ENCODE measurements at regions not wholly inside any gene's neighbourhood (a gene's known extent, or its start where the extent isn't known, plus 50 kb on each side); places are given as distances from the start of the nearest gene placed in this dataset.
A peak's percentile ranks its signal among the peaks of the same experiment; 100 is the strongest.

DNA sequence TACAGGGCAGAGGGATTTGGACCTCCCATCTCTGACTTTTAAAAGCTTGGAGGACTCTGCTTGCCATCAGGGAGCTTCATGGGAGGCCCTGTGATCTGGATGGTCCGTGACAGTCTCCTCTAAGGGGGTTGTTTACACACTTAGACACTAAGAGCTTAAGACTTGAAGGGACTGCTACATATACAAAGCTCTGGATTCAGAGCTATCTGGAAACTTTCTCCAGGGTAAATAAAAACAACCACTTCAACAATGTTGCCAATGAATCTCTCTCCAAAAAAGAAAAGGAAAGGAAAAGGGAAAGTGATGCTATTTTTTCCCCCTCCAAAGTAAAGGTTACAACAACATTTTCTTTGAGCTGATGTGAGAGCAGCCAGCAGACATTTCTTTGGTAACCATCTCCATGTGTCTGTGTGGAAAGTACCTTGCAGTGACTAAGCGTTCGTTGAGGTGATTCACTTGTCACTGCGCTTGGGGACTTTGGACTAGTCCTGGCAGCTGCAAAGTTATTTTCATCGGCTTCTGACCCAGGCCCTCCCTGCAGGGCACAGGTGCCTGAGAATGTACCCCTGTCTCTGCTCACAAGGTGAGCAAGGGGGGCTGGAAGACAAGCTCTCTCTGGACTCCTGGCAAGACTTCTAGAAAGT is 262.1 kb upstream of the KLF4 start:
- no peaks in the 10 kb centered on the region for H3K36me3 ChIP-seq (ENCODE audit: control insufficient read depth in 2 of 2, insufficient read depth in 1 of 2, low read length in 2 of 2)
- no peak overlapping the region for H3K4me3 ChIP-seq (ENCODE audit: low read depth, low read length)
- H3K9me3 ChIP-seq (ENCODE audit: control insufficient read depth, insufficient read depth, low read depth, low read length): no peaks in the 10 kb centered on the region
- H3K4me1 ChIP-seq (ENCODE audit: control insufficient read depth, insufficient read depth, low read length): peaks cover 5% of the 10 kb centered on the region; the same call in 1 of the 2 replicates
- POLR2A ChIA-PET: no interaction called here
- CTCF ChIA-PET: no interaction called here
- peak; percentile 47; the same call in 1 of the 2 replicates for TF ChIP-seq PRDM1 (tag by site-specific recombination; IDR thresholded peaks at IDR 0.05)
- TF ChIP-seq GLIS1 (tag by site-specific recombination; IDR thresholded peaks at IDR 0.05): peak; percentile 45; the same call in 1 of the 2 replicates
- no peak for TF ChIP-seq ZNF341 (tag by site-specific recombination; IDR thresholded peaks at IDR 0.05; ENCODE audit: low read depth)
- H3K27ac ChIP-seq (ENCODE audit: extremely low read depth, low read depth, low read length): no peak overlapping the region

GRCh38 chr9:107750741-107751566 is 261.4 kb upstream of the KLF4 start:
- 0 out of 2 replicates have a peak overlapping the region, but pooled peaks have one; percentile 12 for H3K27ac ChIP-seq (ENCODE audit: extremely low read depth, low read depth, low read length)

DNA sequence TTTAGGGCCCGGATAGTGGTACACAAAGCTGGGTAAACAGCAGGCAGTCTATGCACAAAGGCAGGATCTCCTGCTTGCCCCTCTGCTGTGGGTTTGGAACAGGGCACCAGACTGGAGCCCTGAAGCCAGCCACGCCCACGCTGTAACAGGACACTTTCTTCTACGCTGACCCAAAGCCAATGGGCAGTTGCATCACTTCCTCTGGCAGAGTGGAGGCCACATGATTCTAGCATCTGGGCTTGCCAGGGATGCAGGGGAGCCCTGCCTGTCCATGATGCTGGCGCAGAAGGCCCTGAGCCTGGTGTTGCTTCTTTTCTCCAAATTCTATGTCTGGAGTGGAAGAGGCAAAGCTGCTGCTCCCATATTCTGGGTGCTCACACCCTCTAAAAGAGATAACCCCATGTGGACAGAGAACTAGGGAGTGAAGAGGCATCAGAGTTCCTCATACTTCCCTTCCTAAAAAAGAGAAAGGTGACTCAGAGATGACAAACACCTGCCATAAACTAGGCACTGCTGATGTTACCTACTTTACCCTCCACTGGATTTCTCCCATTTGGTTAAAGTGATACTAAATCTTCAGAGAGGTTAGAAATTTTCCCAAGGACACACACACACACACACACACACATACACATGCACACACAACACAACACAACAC is 260.3 kb upstream of the KLF4 start:
- Histone ChIP-seq H3K27ac (ENCODE audit: extremely low read depth, low read depth, low read length) (0 out of 2 replicates have a peak overlapping the region, but pooled peaks have one; percentile 20), H3K9me3 (ENCODE audit: control insufficient read depth, insufficient read depth, low read depth, low read length) (no peaks in the 10 kb centered on the region), H3K36me3 (ENCODE audit: control insufficient read depth in 2 of 2, insufficient read depth in 1 of 2, low read length in 2 of 2) (no peaks in the 10 kb centered on the region), H3K4me1 (ENCODE audit: control insufficient read depth, insufficient read depth, low read length) (peaks cover 5% of the 10 kb centered on the region; the same call in 1 of the 2 replicates), H3K4me3 (ENCODE audit: low read depth, low read length) (no peak overlapping the region)
- ChIA-PET POLR2A (no interaction called here), CTCF (no interaction called here)
- TF ChIP-seq, protein P1, sequence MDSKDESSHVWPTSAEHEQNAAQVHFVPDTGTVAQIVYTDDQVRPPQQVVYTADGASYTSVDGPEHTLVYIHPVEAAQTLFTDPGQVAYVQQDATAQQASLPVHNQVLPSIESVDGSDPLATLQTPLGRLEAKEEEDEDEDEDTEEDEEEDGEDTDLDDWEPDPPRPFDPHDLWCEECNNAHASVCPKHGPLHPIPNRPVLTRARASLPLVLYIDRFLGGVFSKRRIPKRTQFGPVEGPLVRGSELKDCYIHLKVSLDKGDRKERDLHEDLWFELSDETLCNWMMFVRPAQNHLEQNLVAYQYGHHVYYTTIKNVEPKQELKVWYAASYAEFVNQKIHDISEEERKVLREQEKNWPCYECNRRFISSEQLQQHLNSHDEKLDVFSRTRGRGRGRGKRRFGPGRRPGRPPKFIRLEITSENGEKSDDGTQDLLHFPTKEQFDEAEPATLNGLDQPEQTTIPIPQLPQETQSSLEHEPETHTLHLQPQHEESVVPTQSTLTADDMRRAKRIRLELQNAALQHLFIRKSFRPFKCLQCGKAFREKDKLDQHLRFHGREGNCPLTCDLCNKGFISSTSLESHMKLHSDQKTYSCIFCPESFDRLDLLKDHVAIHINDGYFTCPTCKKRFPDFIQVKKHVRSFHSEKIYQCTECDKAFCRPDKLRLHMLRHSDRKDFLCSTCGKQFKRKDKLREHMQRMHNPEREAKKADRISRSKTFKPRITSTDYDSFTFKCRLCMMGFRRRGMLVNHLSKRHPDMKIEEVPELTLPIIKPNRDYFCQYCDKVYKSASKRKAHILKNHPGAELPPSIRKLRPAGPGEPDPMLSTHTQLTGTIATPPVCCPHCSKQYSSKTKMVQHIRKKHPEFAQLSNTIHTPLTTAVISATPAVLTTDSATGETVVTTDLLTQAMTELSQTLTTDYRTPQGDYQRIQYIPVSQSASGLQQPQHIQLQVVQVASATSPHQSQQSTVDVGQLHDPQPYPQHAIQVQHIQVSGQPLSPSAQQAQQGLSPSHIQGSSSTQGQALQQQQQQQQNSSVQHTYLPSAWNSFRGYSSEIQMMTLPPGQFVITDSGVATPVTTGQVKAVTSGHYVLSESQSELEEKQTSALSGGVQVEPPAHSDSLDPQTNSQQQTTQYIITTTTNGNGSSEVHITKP (tag by site-specific recombination; IDR thresholded peaks at IDR 0.05): peak; percentile 66
- peak; percentile 62; the same call in 1 of the 2 replicates for TF ChIP-seq ZNF660 (tag by site-specific recombination; IDR thresholded peaks at IDR 0.05)
- peak; percentile 61; the same call in 1 of the 2 replicates for TF ChIP-seq ZNF184 (tag by site-specific recombination; IDR thresholded peaks at IDR 0.05)
- TF ChIP-seq ZBTB8A (tag by site-specific recombination; IDR thresholded peaks at IDR 0.05): peak; percentile 74
- no peak for TF ChIP-seq BCL11A (tag by site-specific recombination; IDR thresholded peaks at IDR 0.05; ENCODE audit: low read depth)
- TF ChIP-seq KLF9 (tag by site-specific recombination; IDR thresholded peaks at IDR 0.05; ENCODE audit: low read depth): peak; percentile 74
- TF ChIP-seq ZFHX2 (tag by site-specific recombination; conservative IDR thresholded peaks at IDR 0.05): peak; percentile 60
- TF ChIP-seq ZNF792 (tag by site-specific recombination; IDR thresholded peaks at IDR 0.05): peak; percentile 91
- TF ChIP-seq ZNF629 (tag by site-specific recombination; IDR thresholded peaks at IDR 0.05): no peak
- peak; percentile 86 for TF ChIP-seq ZNF518A (tag by site-specific recombination; conservative IDR thresholded peaks at IDR 0.05; ENCODE audit: low read depth)
- TF ChIP-seq SP3 (tag by site-specific recombination; IDR thresholded peaks at IDR 0.05): 0 out of 2 replicates have a peak, but pooled peaks have one; percentile 24
- TF ChIP-seq ZNF274 (IDR thresholded peaks at IDR 0.05; ENCODE audit: low read length): no peak
- no peak for TF ChIP-seq ZNF274 (tag by site-specific recombination; IDR thresholded peaks at IDR 0.05; ENCODE audit: borderline replicate concordance)
- peak; percentile 61 for TF ChIP-seq ZNF335 (tag by site-specific recombination; conservative IDR thresholded peaks at IDR 0.05)
- TF ChIP-seq ZBTB48 (tag by site-specific recombination; IDR thresholded peaks at IDR 0.05): peak; percentile 87
- TF ChIP-seq ZBTB17 (tag by site-specific recombination; IDR thresholded peaks at IDR 0.05): peak; percentile 42; the same call in 1 of the 2 replicates

More at GRCh38 chr9:107750741-107751566, 261.4 kb upstream of the KLF4 start:
- ChIA-PET CTCF (no interaction called here), POLR2A (no interaction called here)
- Histone ChIP-seq H3K4me1 (ENCODE audit: control insufficient read depth, insufficient read depth, low read length) (peaks cover 5% of the 10 kb centered on the region; the same call in 1 of the 2 replicates), H3K4me3 (ENCODE audit: low read depth, low read length) (no peak overlapping the region), H3K9me3 (ENCODE audit: control insufficient read depth, insufficient read depth, low read depth, low read length) (no peaks in the 10 kb centered on the region), H3K36me3 (ENCODE audit: control insufficient read depth in 2 of 2, insufficient read depth in 1 of 2, low read length in 2 of 2) (no peaks in the 10 kb centered on the region)
- TF ChIP-seq REPIN1 (tag by site-specific recombination; IDR thresholded peaks at IDR 0.05; ENCODE audit: low read depth) (no peak), ZNF664 (tag by site-specific recombination; IDR thresholded peaks at IDR 0.05) (peak; percentile 88), ZXDB (tag by site-specific recombination; IDR thresholded peaks at IDR 0.05) (no peak)
